ENCODE measurements at regions not wholly inside any gene's neighbourhood (a gene's known extent, or its start where the extent isn't known, plus 50 kb on each side); places are given as distances from the start of the nearest gene placed in this dataset.

DNA sequence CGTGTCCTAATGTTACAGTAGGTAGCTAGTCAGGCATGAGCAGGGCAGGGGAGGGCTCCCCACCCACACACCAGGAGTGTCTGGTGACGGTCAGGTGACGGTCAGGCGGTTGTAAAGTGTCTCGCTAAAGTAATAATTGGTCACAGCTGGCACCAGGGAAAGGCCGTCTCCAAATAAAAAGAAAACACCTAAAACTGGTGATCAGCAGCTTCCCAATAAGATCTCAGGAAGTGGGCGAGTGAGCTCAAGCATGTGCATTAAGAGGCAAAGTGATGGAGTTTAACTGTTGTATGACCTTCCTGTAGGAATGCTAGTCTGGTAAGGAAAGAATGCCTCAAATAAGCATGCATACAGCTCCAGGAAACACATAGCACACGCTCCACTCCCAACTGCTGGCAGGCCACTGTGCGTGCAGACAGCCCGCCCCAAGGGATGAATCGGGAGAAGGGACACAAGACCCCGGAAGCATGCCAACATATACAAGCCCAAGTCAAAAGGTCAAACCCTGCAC is 177.1 kb downstream of the RNF144A start:
- TF ChIP-seq TCF12 (IDR thresholded peaks at IDR 0.05; ENCODE audit: low read depth) = no peak
- no peak for TF ChIP-seq CEBPB (IDR thresholded peaks at IDR 0.05)
- no peak for TF ChIP-seq NFIC (IDR thresholded peaks at IDR 0.05)
- no peak for TF ChIP-seq YY1 (IDR thresholded peaks at IDR 0.05; ENCODE audit: low read depth)
- no peak for TF ChIP-seq TAF1 (IDR thresholded peaks at IDR 0.05; ENCODE audit: low read depth)
- TF ChIP-seq RAD21 (IDR thresholded peaks at IDR 0.05; ENCODE audit: low read depth) = no peak
- TF ChIP-seq EP300 (IDR thresholded peaks at IDR 0.05; ENCODE audit: borderline replicate concordance) = no peak
